ENCODE measurements at regions not wholly inside any gene's neighbourhood (a gene's known extent, or its start where the extent isn't known, plus 50 kb on each side); places are given as distances from the start of the nearest gene placed in this dataset.
"Not testable (repeated sequence)": the region's sequence is repeated elsewhere in the genome, so short reads cannot be mapped to it uniquely, and the experiment has no call there.

GRCh38 chr3:24545887-24546286 is 51.2 kb upstream of the THRB start:
- no peak for DNase-seq

DNA sequence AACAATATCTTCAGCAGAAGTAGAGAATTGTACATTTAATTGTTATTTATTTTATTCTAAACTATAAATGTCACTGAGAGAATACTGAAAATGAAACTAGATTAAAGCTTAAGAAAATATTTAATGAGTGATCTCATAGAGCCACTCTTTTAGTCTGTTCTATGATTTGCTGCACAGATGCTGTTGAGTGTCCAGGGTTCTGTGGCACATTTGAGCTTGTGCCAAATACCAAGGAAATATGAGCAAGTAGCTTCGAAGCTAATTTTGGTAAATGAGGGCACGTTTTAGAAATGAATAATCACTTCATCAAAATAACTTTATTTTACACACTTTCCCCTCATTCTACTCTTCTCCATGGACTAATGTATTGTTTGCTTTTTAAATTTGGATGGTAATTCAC is 53.6 kb upstream of the THRB start:
- DNase-seq, result no peak

GRCh38 chr3:24550588-24550987 is 55.9 kb upstream of the THRB start:
- no peak for DNase-seq

DNA sequence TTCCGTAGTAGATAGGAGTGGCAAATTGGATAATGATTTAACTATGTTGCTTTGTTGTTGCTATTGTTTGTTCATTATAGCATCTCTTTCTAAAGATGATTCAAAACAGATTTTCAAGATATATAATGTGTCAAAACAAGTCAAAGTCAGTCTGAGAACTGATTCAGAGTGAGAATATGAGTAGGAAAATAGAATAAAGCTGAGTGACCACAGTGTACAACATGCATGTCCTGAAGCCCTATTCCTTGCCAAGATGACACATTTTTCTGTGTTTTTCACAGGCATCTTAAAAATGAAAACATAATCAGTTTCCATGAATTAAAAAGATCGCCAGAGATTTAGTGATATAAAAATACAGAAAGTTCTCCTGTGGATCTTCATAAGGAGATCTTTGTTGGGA is 57.0 kb upstream of the THRB start:
- no peak for DNase-seq

- DNase-seq, result no peak
Measured at GRCh38 chr3:24562895-24563294, 68.2 kb upstream of the THRB start.

GRCh38 chr3:24565053-24565452 is 70.4 kb upstream of the THRB start:
- no peak for DNase-seq

GRCh38 chr3:24565656-24566055 is 71.0 kb upstream of the THRB start:
- DNase-seq, result no peak

DNA sequence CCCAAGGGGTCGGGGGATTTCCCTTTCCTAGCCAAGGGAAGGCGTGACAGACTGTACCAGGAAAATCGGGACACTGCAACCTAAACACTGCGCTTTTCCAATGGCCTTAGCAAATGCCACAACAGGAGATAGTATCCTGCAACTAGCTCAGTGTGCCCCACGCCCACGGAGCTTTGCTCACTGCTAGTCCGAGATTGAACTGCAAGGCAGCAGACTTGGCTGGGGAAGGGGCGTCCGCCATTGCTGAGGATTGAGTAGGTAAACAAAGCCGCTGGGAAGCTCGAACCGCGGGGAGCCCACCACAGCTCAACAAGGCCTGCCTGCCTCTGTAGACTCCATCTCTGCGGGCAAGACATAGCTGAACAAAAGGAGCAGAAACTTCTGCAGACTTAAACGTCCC is 72.3 kb upstream of the THRB start:
- DNase-seq, result no peak

DNA sequence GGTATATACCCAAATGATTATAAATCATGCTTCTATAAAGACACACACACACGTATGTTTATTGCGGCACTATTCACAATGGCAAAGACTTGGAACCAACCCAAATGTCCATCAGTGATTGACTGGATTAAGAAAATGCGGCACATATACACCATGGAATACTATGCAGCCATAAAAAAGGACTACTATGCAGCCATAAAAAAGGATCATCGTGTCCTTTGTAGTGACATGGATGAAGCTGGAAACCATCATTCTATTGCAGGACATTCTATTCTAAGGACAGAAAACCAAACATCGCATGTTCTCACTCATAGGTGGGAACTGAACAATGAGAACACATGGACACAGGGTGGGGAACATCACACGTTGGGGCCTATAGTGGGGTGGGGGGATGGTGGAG is 77.8 kb upstream of the THRB start:
- DNase-seq, result not testable (repeated sequence)

DNA sequence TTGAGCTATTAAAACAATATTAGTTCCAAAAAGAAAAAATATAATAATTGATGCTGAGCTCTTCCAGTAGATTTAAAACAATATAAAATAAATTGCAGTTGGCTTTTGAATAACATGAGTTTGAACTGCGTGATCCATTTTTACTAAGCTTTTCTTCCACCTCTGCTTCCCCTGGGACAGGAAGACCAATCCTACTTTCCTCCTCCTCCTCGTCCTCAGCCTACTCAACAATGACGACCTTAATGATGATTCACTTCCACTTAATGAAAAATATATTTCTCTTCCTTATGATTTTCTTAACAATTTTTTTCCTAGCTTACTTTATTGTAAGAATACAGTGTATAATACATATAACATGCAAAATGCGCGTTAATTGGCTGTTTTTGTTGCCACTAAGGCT is 78.9 kb upstream of the THRB start:
- no peak for DNase-seq

- no peak for DNase-seq
Measured at GRCh38 chr3:24578324-24578723, 83.7 kb upstream of the THRB start.

DNA sequence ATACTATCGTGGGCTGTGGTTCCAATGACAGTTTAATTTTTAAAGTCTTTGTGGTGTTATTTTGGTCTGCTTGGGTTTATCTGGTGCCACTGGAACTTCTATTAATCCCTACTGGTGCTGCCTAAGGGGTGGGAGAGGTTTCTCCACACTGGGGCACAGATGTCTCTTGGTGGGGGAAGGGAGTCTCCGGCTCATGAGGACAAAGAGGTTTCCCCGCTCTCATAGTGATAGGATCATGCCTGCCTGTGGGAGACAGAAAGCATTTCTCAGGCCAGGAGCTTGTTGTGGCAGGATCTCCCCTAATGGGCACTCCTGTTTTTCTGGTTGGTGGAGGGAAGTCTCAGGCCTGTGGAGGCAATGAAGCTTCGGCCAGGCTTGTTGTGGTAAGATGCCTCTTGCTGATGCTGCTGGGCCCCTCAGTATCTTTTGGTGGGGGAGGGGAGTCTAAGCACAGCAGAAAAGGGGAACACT is 84.3 kb upstream of the THRB start:
- no peak for DNase-seq

GRCh38 chr3:24582431-24583403 is 88.1 kb upstream of the THRB start:
- DNase-seq, result no peak

GRCh38 chr3:24586920-24587319 is 92.3 kb upstream of the THRB start:
- DNase-seq, result no peak

DNA sequence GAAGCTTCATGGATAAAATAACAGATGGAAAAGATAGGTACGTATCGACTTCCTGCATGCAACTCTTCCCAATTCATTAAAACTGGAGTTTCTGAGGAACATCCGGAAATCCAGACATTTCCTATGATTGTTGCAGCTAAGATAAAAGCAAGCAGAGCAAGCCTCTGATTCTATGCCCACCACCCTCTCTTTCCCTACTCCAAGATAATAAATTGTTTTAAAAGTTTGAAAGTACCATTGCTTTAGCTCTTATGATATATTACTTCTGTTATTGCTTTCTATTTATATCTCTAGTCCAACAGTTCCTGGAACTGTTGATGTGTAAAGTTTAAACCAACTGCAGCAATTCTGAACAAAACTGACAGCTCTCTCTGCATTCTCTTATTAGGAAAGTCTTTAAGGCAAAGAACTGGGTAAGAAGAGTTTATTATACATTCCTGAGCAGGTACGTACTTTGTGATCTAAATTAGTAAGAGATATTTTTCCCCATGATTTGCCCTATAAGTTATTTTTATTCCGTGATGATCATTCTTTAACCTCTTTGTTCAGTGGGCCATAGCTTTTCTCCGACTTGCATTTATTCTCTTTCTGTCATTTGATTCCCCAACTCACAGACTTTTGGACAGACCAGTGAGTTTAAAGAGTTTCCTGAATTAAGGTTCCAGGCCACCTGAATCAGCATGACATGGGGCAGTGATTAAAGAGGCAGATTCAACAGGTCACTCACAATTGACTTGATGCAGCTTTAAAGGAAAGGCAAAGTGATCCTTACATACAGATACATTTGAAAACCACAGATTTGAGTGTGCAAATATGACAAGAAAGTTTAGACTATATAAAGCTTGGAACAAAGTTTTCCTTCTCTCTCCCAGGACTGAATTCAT is 94.2 kb upstream of the THRB start:
- no peak for DNase-seq

DNA sequence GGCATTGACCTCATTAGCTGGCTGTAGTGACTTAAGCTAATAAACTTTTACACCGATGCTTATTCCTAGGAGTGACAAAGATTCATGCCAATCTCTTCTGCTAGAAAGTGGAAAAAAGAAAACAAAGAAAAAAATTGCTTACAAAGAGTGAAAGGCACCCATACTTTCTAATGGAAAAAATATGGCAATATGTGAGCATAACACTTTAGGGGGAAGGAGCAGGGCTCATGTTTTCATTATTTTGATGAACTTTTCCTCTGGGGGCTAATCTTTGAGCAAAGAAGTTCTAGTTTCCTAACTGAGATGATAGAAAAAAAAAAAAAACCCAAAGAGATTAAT is 94.8 kb upstream of the THRB start:
- DNase-seq, result no peak

DNA sequence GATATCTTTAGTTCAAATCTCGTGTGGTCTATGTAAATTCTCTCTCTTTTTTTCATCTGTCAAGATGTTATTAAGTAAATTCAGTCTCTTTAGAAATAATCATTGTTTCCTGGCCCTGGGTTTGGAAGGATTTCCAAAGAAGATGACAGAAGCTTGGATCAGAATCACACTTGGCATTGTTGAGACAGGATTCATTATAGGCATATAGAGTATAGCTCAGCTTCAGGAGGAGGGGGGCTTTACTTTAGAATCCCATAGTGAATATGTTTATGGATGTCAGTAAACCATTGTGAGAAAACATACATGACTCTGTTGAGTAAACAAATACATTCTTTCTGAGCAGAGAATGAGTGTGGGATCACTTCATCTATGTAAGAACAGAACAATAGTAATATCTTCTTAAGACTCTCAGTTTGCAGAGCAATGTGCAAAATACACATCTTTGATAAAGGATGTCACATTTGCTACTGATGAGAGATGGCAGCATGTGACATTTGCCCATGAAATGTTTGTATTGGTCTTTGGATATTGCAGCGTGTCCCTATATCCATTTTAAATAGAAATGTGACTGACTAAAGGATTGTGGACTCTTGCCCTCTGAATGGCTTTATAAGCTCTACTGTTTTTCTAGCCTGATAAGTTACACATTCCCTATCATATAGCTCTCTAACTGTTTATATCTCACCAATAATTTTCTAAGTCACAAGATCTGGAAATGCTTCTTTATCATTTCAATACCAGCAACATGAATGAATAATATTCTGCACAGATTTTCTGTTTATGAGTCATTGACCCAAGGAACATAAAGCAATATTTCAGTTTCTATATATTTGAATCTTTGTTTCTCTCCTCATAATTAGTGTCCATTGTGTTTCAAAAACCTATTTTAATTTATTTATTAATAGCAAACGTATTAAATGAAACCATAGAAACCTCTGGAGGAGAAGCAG is 95.6 kb upstream of the THRB start:
- DNase-seq, result no peak

DNA sequence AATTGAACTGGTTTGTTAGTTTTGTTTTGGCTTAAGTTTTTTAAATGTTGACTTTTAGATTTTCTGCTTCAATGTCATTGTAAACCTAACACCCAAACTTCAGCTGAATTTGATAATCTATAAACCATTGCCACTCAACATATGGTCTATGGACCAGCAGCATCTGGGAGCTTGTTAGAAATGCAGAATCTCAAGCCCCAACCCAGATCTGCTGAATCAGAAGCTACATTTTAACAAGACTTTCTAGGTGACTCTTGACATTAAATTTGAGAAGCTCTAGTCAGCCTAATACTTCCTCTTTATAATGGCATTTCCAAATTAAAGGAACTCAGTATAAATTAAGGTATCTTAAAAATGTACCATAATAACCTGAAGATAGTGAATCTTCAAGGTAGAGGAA is 96.5 kb upstream of the THRB start:
- no peak for DNase-seq

GRCh38 chr3:24591661-24592555 is 97.3 kb upstream of the THRB start:
- no peak for DNase-seq

GRCh38 chr3:24594161-24594560 is 99.5 kb upstream of the THRB start:
- no peak for DNase-seq

- DNase-seq, result no peak
Measured at GRCh38 chr3:24595796-24596195, 101.1 kb upstream of the THRB start.

GRCh38 chr3:24596626-24597025 is 102.0 kb upstream of the THRB start:
- no peak for DNase-seq
